Lung (tissue), 11 donors: ENCODE measurements at regions not wholly inside any gene's neighbourhood (a gene's known extent, or its start where the extent isn't known, plus 50 kb on each side); places are given as distances from the start of the nearest gene placed in this dataset.
"Not testable (repeated sequence)": the region's sequence is repeated elsewhere in the genome, so short reads cannot be mapped to it uniquely, and the experiment has no call there.

Source experiments
- ATAC-seq: fragments of 200-7000 bp; cut with Tn5 transposase; one replicate; pipeline ENCODE4 v1.9.1; 2020; ENCODE audit warnings: moderate number of reproducible peaks; ENCODE audit not compliant: insufficient read depth, low FRiP score
- DNase-seq, 3 donors: peaks; one replicate each; pipeline ENCODE4 v3.0.0-alpha.2; 2013 to 2017
- H3K27ac ChIP-seq, 2 donors: one replicate each; pipeline ENCODE4 v1.5.1; 2013; ENCODE audit warnings: mild to moderate bottlenecking in 2 of 2, moderate library complexity in 2 of 2, control low read depth in 1 of 2, inconsistent platforms in 1 of 2, low read depth in 1 of 2, low read length in 1 of 2
- H3K27me3 ChIP-seq, 3 donors: one replicate each; pipeline ENCODE4 v1.5.1; 2013; ENCODE audit warnings: low read length in 2 of 3; ENCODE audit not compliant: control insufficient read depth in 3 of 3, insufficient read depth in 3 of 3
- H3K36me3 ChIP-seq, 4 donors: one replicate each; pipeline ENCODE4 v1.5.1; 2013; ENCODE audit warnings: low read length in 4 of 4, mild to moderate bottlenecking in 1 of 4, moderate library complexity in 1 of 4; ENCODE audit not compliant: control insufficient read depth in 4 of 4, insufficient read depth in 4 of 4
- H3K4me1 ChIP-seq, 5 donors: one replicate each; pipeline ENCODE4 v1.5.1; 2013; ENCODE audit warnings: low read length in 5 of 5, mild to moderate bottlenecking in 2 of 5, moderate library complexity in 1 of 5; ENCODE audit not compliant: control insufficient read depth in 5 of 5, insufficient read depth in 5 of 5
- H3K4me3 ChIP-seq: one replicate; pipeline ENCODE4 v1.5.1; 2013; ENCODE audit warnings: mild to moderate bottlenecking, control low read depth, moderate library complexity
- H3K9ac ChIP-seq, 2 donors: one replicate each; pipeline ENCODE4 v1.5.1; 2013; ENCODE audit warnings: low read length in 2 of 2, control low read depth in 1 of 2; ENCODE audit not compliant: insufficient read depth in 1 of 2
- H3K9me3 ChIP-seq, 4 donors: one replicate each; pipeline ENCODE4 v1.5.1; 2013; ENCODE audit warnings: low read length in 3 of 4, mild to moderate bottlenecking in 1 of 4, moderate library complexity in 1 of 4; ENCODE audit not compliant: control insufficient read depth in 4 of 4, insufficient read depth in 3 of 4
- WGBS, 2 donors: extraction: QIAGEN DNeasy Blood & Tissue Kit; methylation state at CpG; one replicate each; pipeline ENCODE4 v1.1.7; 2013; 5-methylcytosine and 5-hydroxymethylcytosine counted together
- TF ChIP-seq, protein P1 (sequence below): IDR thresholded peaks from 2 replicates; pipeline ENCODE4 v1.5.1; 2012; ENCODE audit warnings: mild to moderate bottlenecking; ENCODE audit errors: control extremely low read depth, extremely low read depth
- donor health status: control.
- donor health status: control.
- donor health status: Bipolar disorder and iron deficiency.
- donor health status: healthy.
- donor health status: DM: yes; HTN: yes; CAD: no.

DNA sequence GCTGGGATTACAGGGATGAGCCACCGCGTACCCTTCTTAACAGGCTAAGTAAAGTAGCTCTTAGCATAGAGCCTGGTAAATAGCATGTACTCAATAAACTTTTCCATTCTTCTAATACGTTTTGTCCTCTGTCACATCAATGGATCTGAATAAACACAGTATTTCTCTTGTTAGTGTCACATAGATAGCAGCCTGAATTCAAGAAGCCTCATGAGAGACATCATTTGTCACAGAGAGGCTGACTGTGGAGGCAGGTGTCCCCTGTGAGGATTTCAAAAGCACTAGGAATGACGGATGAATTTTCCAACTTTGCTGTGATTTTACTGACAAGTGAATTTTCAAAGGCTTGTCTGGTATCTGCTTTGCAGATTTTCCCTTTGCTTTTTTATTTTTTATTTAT, 82.6 kb upstream of the CDC14C start:
- Histone ChIP-seq H3K4me1 (no peaks in the 10 kb centered on the region), H3K9ac (no peak overlapping the region), H3K27me3 (no peaks in the 10 kb centered on the region), H3K9me3 (no peaks in the 10 kb centered on the region), H3K4me3 (no peak overlapping the region), H3K27ac (no peak overlapping the region), H3K36me3 (no peaks in the 10 kb centered on the region)
- TF ChIP-seq, protein P1, sequence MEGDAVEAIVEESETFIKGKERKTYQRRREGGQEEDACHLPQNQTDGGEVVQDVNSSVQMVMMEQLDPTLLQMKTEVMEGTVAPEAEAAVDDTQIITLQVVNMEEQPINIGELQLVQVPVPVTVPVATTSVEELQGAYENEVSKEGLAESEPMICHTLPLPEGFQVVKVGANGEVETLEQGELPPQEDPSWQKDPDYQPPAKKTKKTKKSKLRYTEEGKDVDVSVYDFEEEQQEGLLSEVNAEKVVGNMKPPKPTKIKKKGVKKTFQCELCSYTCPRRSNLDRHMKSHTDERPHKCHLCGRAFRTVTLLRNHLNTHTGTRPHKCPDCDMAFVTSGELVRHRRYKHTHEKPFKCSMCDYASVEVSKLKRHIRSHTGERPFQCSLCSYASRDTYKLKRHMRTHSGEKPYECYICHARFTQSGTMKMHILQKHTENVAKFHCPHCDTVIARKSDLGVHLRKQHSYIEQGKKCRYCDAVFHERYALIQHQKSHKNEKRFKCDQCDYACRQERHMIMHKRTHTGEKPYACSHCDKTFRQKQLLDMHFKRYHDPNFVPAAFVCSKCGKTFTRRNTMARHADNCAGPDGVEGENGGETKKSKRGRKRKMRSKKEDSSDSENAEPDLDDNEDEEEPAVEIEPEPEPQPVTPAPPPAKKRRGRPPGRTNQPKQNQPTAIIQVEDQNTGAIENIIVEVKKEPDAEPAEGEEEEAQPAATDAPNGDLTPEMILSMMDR: no peak
- DNase-seq (no peak), ATAC-seq (no peak)
- 82 to 89% methylated on average over 4 of the region's 4 CpGs for WGBS, 2 donors

- TF ChIP-seq, protein P1: no peak
- Histone ChIP-seq H3K9ac (no peak overlapping the region), H3K9me3 (peaks cover 0 to 3% (median 0%) of the 10 kb centered on the region in 4 donors), H3K4me3 (no peak overlapping the region), H3K4me1 (no peaks in the 10 kb centered on the region), H3K27ac (no peak overlapping the region), H3K27me3 (no peaks in the 10 kb centered on the region), H3K36me3 (no peaks in the 10 kb centered on the region)
- ATAC-seq (no peak), DNase-seq (peak; percentile 4 to 57 (median 32))
- WGBS, 2 donors: 16 to 32% methylated on average over 35 to 45 of the region's 45 CpGs
Measured at GRCh38 chr7:48847917-48848316, 76.4 kb upstream of the CDC14C start.

GRCh38 chr7:48860447-48860846, 63.9 kb upstream of the CDC14C start:
- not testable (repeated sequence) for H3K27ac ChIP-seq, H3K4me3 ChIP-seq, ATAC-seq, DNase-seq, H3K4me1 ChIP-seq, H3K36me3 ChIP-seq, H3K9me3 ChIP-seq, H3K9ac ChIP-seq, H3K27me3 ChIP-seq

- DNase-seq (no peak), ATAC-seq (no peak)
- H3K27me3 ChIP-seq: no peaks in the 10 kb centered on the region
- no peaks in the 10 kb centered on the region for H3K9me3 ChIP-seq
- H3K4me1 ChIP-seq: no peaks in the 10 kb centered on the region
- H3K36me3 ChIP-seq: no peaks in the 10 kb centered on the region
- no peak overlapping the region for H3K4me3 ChIP-seq
- TF ChIP-seq, protein P1: no peak
- no peak overlapping the region for H3K27ac ChIP-seq
- H3K9ac ChIP-seq: no peak overlapping the region
- WGBS, 2 donors: 85 to 88% methylated on average over 4 of the region's 4 CpGs
Measured at GRCh38 chr7:48868916-48869315, 55.4 kb upstream of the CDC14C start.
